BLaER1 treated with 17β-estradiol and CSF1 and Interleukin-3, amounts not matched to agents 10 nM and 100 nM (cell line): ENCODE measurements at regions not wholly inside any gene's neighbourhood (a gene's known extent, or its start where the extent isn't known, plus 50 kb on each side); places are given as distances from the start of the nearest gene placed in this dataset.

Source experiments
- H3K27ac ChIP-seq, 11 experiments: shearing (Covaris generic); formaldehyde crosslinking; 2 replicates each; pipeline ENCODE4 v1.8.1; 2022
- H3K27me3 ChIP-seq, 11 experiments: shearing (Covaris generic); formaldehyde crosslinking; 2 replicates each; pipeline ENCODE4 v1.8.1; 2022
- H3K36me3 ChIP-seq, 11 experiments: shearing (Covaris generic); formaldehyde crosslinking; 2 replicates each; pipeline ENCODE4 v1.8.1; 2022
- H3K4me1 ChIP-seq, 10 experiments: shearing (Covaris generic); formaldehyde crosslinking; 2 replicates each; pipeline ENCODE4 v1.8.1; 2022
- H3K4me2 ChIP-seq, 11 experiments: shearing (Covaris generic); formaldehyde crosslinking; 2 replicates each; pipeline ENCODE4 v1.8.1; 2022
- H3K4me3 ChIP-seq, 10 experiments: shearing (Covaris generic); formaldehyde crosslinking; 2 replicates each; pipeline ENCODE4 v1.8.1; 2022
- H3K9ac ChIP-seq, 11 experiments: shearing (Covaris generic); formaldehyde crosslinking; 2 replicates each; pipeline ENCODE4 v1.8.1; 2022
- H3K9me3 ChIP-seq, 11 experiments: shearing (Covaris generic); formaldehyde crosslinking; replicated peaks in 1 of 11; 2 replicates each; pipeline ENCODE4 v1.8.1; 2022
- H4K20me1 ChIP-seq, 11 experiments: shearing (Covaris generic); formaldehyde crosslinking; 2 replicates each; pipeline ENCODE4 v1.8.1; 2022
- Cebpa-rat ChIP-seq, 11 experiments: shearing (Covaris generic); IDR thresholded peaks; 2 replicates each; pipeline ENCODE4 v1.8.1; 2022

DNA sequence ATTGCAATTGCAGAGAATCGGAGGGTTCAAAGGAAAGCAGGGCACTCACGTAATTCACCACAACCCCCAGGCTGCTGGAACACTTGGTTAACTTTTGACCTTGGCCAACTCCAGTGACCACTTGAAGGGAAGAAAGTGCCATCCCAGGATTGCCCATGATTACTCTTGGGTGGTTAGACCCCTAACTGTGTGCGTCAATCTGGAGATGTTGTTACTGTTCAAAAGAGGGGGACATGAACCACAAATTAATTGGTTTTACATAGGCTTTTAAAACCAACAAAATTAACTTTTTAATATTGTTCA lies 50.1 kb upstream of the NCOA3 start:
- no peaks in the 10 kb centered on the region for H3K27me3 ChIP-seq
- no peak overlapping the region for H3K27ac ChIP-seq
- no peaks in the 10 kb centered on the region for H3K9me3 ChIP-seq
- H3K9ac ChIP-seq, result no peak overlapping the region
- H3K4me1 ChIP-seq, result peaks cover 10 to 50% (median 42%) of the 10 kb centered on the region in 10 experiments
- no peak for TF ChIP-seq Cebpa-rat (IDR thresholded peaks at IDR 0.05)
- no peaks in the 10 kb centered on the region for H3K36me3 ChIP-seq
- H4K20me1 ChIP-seq, result no peaks in the 10 kb centered on the region
- H3K4me2 ChIP-seq, result peak overlapping the region in 6 of 11 experiments; percentile 0 to 79 (median 73); a peak in 6 of 22 replicates
- no peak overlapping the region for H3K4me3 ChIP-seq
